GM23338 (cell line): ENCODE measurements at regions not wholly inside any gene's neighbourhood (a gene's known extent, or its start where the extent isn't known, plus 50 kb on each side); places are given as distances from the start of the nearest gene placed in this dataset.

Experiments used
- CREB1 ChIP-seq: fragments of 250-450 bp; sonication (Bioruptor Pico); IDR thresholded peaks from 2 replicates; pipeline ENCODE4 v1.5.0; 2020; ENCODE audit warnings: low read depth, mild to moderate bottlenecking, moderate library complexity
- EZH2 ChIP-seq: fragments of 200-600 bp; sonication (generic); IDR thresholded peaks from one replicate; pipeline ENCODE4 v1.8.0; 2017; ENCODE audit warnings: antibody characterized with exemption, mild to moderate bottlenecking, low read depth; ENCODE audit not compliant: unreplicated experiment
- STAT1 ChIP-seq: IDR thresholded peaks from one replicate; pipeline ENCODE4 v1.6.1; 2016; ENCODE audit warnings: antibody characterized with exemption; ENCODE audit not compliant: unreplicated experiment
- TF ChIP-seq, protein P1 (sequence below), 2 experiments: fragments of 200-600 bp in 1 of 2; sonication (generic) in 1 of 2; conservative IDR thresholded peaks; 2 replicates each; pipeline versions ENCODE4 v1.5.1 to v1.6.1; 2016 to 2017; ENCODE audit warnings: antibody characterized with exemption in 2 of 2, low read depth in 2 of 2, mild to moderate bottlenecking in 2 of 2, moderate library complexity in 1 of 2

DNA sequence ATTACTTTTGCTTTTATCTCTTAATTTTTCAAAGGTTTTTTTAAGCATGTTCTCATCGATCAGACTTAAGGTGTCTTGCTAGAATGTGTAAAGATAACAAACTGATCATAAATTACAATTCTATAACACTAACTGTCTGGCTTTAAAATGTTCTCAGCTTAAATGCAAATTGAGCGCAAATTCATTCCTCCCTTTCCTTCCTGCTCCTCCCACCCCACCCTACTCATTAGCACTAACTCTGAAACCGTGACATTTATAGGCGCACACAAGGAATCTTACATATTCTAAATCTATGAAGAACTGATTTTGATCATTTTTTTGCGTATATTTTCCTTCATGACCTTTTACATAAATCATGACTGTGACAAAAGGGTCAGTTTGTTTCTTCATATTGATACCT is 590.0 kb upstream of the DIAPH2 start:
- TF ChIP-seq, protein P1, sequence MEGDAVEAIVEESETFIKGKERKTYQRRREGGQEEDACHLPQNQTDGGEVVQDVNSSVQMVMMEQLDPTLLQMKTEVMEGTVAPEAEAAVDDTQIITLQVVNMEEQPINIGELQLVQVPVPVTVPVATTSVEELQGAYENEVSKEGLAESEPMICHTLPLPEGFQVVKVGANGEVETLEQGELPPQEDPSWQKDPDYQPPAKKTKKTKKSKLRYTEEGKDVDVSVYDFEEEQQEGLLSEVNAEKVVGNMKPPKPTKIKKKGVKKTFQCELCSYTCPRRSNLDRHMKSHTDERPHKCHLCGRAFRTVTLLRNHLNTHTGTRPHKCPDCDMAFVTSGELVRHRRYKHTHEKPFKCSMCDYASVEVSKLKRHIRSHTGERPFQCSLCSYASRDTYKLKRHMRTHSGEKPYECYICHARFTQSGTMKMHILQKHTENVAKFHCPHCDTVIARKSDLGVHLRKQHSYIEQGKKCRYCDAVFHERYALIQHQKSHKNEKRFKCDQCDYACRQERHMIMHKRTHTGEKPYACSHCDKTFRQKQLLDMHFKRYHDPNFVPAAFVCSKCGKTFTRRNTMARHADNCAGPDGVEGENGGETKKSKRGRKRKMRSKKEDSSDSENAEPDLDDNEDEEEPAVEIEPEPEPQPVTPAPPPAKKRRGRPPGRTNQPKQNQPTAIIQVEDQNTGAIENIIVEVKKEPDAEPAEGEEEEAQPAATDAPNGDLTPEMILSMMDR (conservative IDR thresholded peaks at IDR 0.05; ENCODE audit: low read depth in 2 of 2): no peak
- TF ChIP-seq EZH2 (no peak), STAT1 (no peak), CREB1 (no peak)
